Neural cell (in vitro differentiated cells): ENCODE measurements at regions not wholly inside any gene's neighbourhood (a gene's known extent, or its start where the extent isn't known, plus 50 kb on each side); places are given as distances from the start of the nearest gene placed in this dataset.

Experiments used
- H2AFZ ChIP-seq: fragments of 200-600, 300-800 bp; sonication (generic), shearing (Covaris generic); 2 replicates; pipeline ENCODE4 v1.6.0; 2014; ENCODE audit warnings: low read depth, mild to moderate bottlenecking, antibody characterized with exemption, low read length, moderate library complexity
- H3F3A ChIP-seq: fragments of 200-600 bp; shearing (Covaris generic); 2 replicates; pipeline ENCODE4 v1.6.1; 2016; ENCODE audit warnings: mild to moderate bottlenecking, moderate library complexity, mixed read lengths, antibody characterized with exemption, low read length; ENCODE audit not compliant: insufficient read depth, poor library complexity, severe bottlenecking
- H3K27ac ChIP-seq: fragments of 200-600, 300-800 bp; sonication (generic), shearing (Covaris generic); 2 replicates; pipeline ENCODE4 v1.5.1; 2014; ENCODE audit warnings: mild to moderate bottlenecking, low read length, moderate library complexity
- H3K27me3 ChIP-seq: fragments of 300-800, 200-600 bp; sonication (generic), shearing (Covaris generic); 2 replicates; pipeline ENCODE4 v1.6.0; 2014; ENCODE audit warnings: mild to moderate bottlenecking, low read depth, low read length, moderate library complexity; ENCODE audit not compliant: insufficient read depth
- H3K36me3 ChIP-seq: fragments of 300-800, 200-600 bp; sonication (generic), shearing (Covaris generic); 2 replicates; pipeline ENCODE4 v1.5.1; 2014; ENCODE audit warnings: mild to moderate bottlenecking, antibody characterized with exemption, low read length, moderate library complexity; ENCODE audit not compliant: insufficient read depth
- H3K4me2 ChIP-seq: fragments of 300-800, 200-600 bp; sonication (generic), shearing (Covaris generic); 2 replicates; pipeline ENCODE4 v1.6.0; 2014; ENCODE audit warnings: mild to moderate bottlenecking, low read length
- H3K4me3 ChIP-seq: fragments of 300-800, 200-600 bp; sonication (generic), shearing (Covaris generic); 2 replicates; pipeline ENCODE4 v1.5.1; 2014; ENCODE audit warnings: mild to moderate bottlenecking, low read length, moderate library complexity
- H3K79me2 ChIP-seq: fragments of 200-600 bp; shearing (Covaris generic); replicated peaks from 2 replicates; pipeline ENCODE4 v1.6.0; 2014; ENCODE audit warnings: mild to moderate bottlenecking, low read length, moderate library complexity; ENCODE audit not compliant: insufficient read depth
- H3K9ac ChIP-seq: fragments of 300-800, 200-600 bp; sonication (generic), shearing (Covaris generic); 2 replicates; pipeline ENCODE4 v1.6.1; 2016; ENCODE audit warnings: mild to moderate bottlenecking, low read length, mixed read lengths
- H3K9me2 ChIP-seq: fragments of 200-600 bp; shearing (Covaris generic); 2 replicates; pipeline ENCODE4 v1.6.1; 2016; ENCODE audit warnings: mild to moderate bottlenecking, low read length, mixed read lengths; ENCODE audit not compliant: insufficient read depth
- H3K9me3 ChIP-seq: fragments of 200-600, 300-800 bp; sonication (generic), shearing (Covaris generic); 2 replicates; pipeline ENCODE4 v1.6.1; 2016; ENCODE audit warnings: mild to moderate bottlenecking, mixed run types, low read length, moderate library complexity, mixed read lengths
- H4K20me1 ChIP-seq: fragments of 200-600 bp; shearing (Covaris generic); 2 replicates; pipeline ENCODE4 v1.6.1; 2016; ENCODE audit warnings: mild to moderate bottlenecking, mixed run types; ENCODE audit not compliant: insufficient read depth
- CTCF ChIP-seq: fragments of 450-650 bp; IDR thresholded peaks from 2 replicates; pipeline ENCODE4 v1.5.1; 2014; ENCODE audit warnings: antibody characterized with exemption, mild to moderate bottlenecking, moderate library complexity; ENCODE audit not compliant: poor library complexity, severe bottlenecking
- EP300 ChIP-seq: fragments of 450-650 bp; conservative IDR thresholded peaks from 2 replicates; pipeline ENCODE4 v1.6.1; 2014; ENCODE audit warnings: antibody characterized with exemption, mild to moderate bottlenecking, moderate library complexity; ENCODE audit not compliant: poor library complexity, severe bottlenecking
- EZH2 ChIP-seq: fragments of 200-600, 300-800 bp; shearing (Covaris generic), sonication (generic); IDR thresholded peaks from 2 replicates; pipeline ENCODE4 v1.6.1; 2014; ENCODE audit warnings: antibody characterized with exemption, low read length, borderline replicate concordance, mild to moderate bottlenecking; ENCODE audit not compliant: insufficient read depth, poor library complexity, severe bottlenecking
- MXI1 ChIP-seq: fragments of 450-650 bp; conservative IDR thresholded peaks from 2 replicates; pipeline ENCODE4 v1.6.1; 2014; ENCODE audit warnings: antibody characterized with exemption, mild to moderate bottlenecking; ENCODE audit not compliant: poor library complexity, severe bottlenecking
- POLR2AphosphoS5 ChIP-seq: IDR thresholded peaks from 2 replicates; pipeline ENCODE4 v1.6.1; 2012
- RAD21 ChIP-seq: fragments of 450-650 bp; conservative IDR thresholded peaks from 2 replicates; pipeline ENCODE4 v1.6.1; 2014; ENCODE audit warnings: antibody characterized with exemption, mild to moderate bottlenecking, moderate library complexity
- SMC3 ChIP-seq: fragments of 450-650 bp; conservative IDR thresholded peaks from 2 replicates; pipeline ENCODE4 v1.6.1; 2014; ENCODE audit warnings: antibody characterized with exemption, mild to moderate bottlenecking, moderate library complexity; ENCODE audit not compliant: poor library complexity
- TAF1 ChIP-seq: IDR thresholded peaks from 2 replicates; pipeline ENCODE4 v1.6.1; 2012; ENCODE audit warnings: low read depth
- TF ChIP-seq, protein P1 (sequence below): IDR thresholded peaks from 2 replicates; pipeline ENCODE4 v1.6.1; 2012; ENCODE audit warnings: borderline replicate concordance

GRCh38 chr13:99056381-99057014 lies 78.6 kb upstream of the DOCK9 start:
- H3K27ac ChIP-seq, result no peak overlapping the region
- no peaks in the 10 kb centered on the region for H3K27me3 ChIP-seq
- no peak for TF ChIP-seq POLR2AphosphoS5
- no peak for TF ChIP-seq SMC3
- no peak for TF ChIP-seq TAF1
- no peak for TF ChIP-seq CTCF
- TF ChIP-seq, protein P1, sequence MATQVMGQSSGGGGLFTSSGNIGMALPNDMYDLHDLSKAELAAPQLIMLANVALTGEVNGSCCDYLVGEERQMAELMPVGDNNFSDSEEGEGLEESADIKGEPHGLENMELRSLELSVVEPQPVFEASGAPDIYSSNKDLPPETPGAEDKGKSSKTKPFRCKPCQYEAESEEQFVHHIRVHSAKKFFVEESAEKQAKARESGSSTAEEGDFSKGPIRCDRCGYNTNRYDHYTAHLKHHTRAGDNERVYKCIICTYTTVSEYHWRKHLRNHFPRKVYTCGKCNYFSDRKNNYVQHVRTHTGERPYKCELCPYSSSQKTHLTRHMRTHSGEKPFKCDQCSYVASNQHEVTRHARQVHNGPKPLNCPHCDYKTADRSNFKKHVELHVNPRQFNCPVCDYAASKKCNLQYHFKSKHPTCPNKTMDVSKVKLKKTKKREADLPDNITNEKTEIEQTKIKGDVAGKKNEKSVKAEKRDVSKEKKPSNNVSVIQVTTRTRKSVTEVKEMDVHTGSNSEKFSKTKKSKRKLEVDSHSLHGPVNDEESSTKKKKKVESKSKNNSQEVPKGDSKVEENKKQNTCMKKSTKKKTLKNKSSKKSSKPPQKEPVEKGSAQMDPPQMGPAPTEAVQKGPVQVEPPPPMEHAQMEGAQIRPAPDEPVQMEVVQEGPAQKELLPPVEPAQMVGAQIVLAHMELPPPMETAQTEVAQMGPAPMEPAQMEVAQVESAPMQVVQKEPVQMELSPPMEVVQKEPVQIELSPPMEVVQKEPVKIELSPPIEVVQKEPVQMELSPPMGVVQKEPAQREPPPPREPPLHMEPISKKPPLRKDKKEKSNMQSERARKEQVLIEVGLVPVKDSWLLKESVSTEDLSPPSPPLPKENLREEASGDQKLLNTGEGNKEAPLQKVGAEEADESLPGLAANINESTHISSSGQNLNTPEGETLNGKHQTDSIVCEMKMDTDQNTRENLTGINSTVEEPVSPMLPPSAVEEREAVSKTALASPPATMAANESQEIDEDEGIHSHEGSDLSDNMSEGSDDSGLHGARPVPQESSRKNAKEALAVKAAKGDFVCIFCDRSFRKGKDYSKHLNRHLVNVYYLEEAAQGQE, result no peak
- TF ChIP-seq RAD21, result no peak
- TF ChIP-seq EP300, result no peak
- no peak for TF ChIP-seq MXI1
- no peak for TF ChIP-seq EZH2
- H3K36me3 ChIP-seq, result no peaks in the 10 kb centered on the region
- H3K9me3 ChIP-seq, result no peaks in the 10 kb centered on the region
- no peaks in the 10 kb centered on the region for H3F3A ChIP-seq
- no peak overlapping the region for H3K4me2 ChIP-seq
- no peaks in the 10 kb centered on the region for H4K20me1 ChIP-seq
- H3K79me2 ChIP-seq, result no peaks in the 10 kb centered on the region
- H3K9ac ChIP-seq, result no peak overlapping the region
- H3K4me3 ChIP-seq, result no peak overlapping the region
- H2AFZ ChIP-seq, result no peak overlapping the region
- H3K9me2 ChIP-seq, result no peaks in the 10 kb centered on the region

DNA sequence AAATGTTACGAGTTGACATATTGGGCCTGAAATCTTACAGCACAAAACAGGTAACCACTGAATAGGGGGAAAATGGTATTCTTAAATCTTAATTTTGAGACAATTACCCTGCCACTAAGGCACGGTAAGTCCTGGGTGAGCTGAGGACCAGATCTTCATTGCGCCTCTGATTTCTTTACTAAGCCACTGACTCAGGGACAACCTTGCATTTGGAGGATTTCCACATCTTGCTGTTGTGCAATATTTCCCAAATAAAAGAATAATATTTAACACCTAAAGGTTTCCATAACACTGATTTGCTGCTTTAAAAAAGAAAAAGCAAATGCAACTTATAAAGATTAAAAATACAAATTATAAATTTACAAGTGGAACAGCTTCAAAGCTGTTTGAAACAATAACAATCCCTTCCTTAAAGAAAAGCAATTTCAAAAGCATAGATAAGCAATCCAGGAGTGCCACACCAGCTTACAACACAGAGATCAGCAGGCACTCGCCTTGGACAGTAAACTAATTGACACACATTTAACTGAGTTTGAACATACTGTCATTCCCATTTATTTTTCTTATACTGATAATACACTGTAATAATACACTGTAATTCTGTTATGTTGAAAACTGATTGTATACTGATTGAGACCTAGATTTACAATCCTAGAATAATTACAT lies 79.6 kb upstream of the DOCK9 start:
- no peak for TF ChIP-seq EP300
- no peak for TF ChIP-seq RAD21
- no peak for TF ChIP-seq SMC3
- no peak for TF ChIP-seq TAF1
- no peak for TF ChIP-seq POLR2AphosphoS5
- TF ChIP-seq EZH2, result no peak
- TF ChIP-seq, protein P1, result no peak
- no peak for TF ChIP-seq CTCF
- no peak for TF ChIP-seq MXI1
- Histone ChIP-seq H3K4me2 (no peak overlapping the region), H3K9ac (no peak overlapping the region), H3K36me3 (no peaks in the 10 kb centered on the region), H3K9me3 (no peaks in the 10 kb centered on the region), H2AFZ (no peak overlapping the region), H4K20me1 (no peaks in the 10 kb centered on the region), H3K4me3 (no peak overlapping the region), H3K79me2 (no peaks in the 10 kb centered on the region), H3K27ac (no peak overlapping the region), H3K27me3 (no peaks in the 10 kb centered on the region), H3F3A (no peaks in the 10 kb centered on the region), H3K9me2 (no peaks in the 10 kb centered on the region)
